AML-193 (cell line): ENCODE measurements at regions not wholly inside any gene's neighbourhood (a gene's known extent, or its start where the extent isn't known, plus 50 kb on each side); places are given as distances from the start of the nearest gene placed in this dataset.
A peak's percentile ranks its signal among the peaks of the same experiment; 100 is the strongest.

Experiments used
- DNase-seq, 2 experiments: peaks; one replicate each; lab custom pipeline; 2025; lab: John Stamatoyannopoulos, UW

GRCh38 chr6:26312501-26313397, 52.2 kb upstream of the BTN3A2 start:
- DNase-seq, result peak in 1 of 2 experiments; percentile 51
